Fibroblast of the aortic adventitia (primary cell): ENCODE measurements at regions not wholly inside any gene's neighbourhood (a gene's known extent, or its start where the extent isn't known, plus 50 kb on each side); places are given as distances from the start of the nearest gene placed in this dataset.
A peak's percentile ranks its signal among the peaks of the same experiment; 100 is the strongest.

Experiments used
- DNase-seq: peaks from one replicate; pipeline ENCODE4 v3.0.0-alpha.2; 2010; ENCODE audit warnings: low read depth
- H3K4me3 ChIP-seq: 2 replicates; pipeline ENCODE4 v1.5.1; 2011; ENCODE audit warnings: low read depth, mild to moderate bottlenecking, control low read depth, low read length, moderate library complexity
- CTCF ChIP-seq: IDR thresholded peaks from 2 replicates; pipeline ENCODE4 v1.5.1; 2011; ENCODE audit warnings: mild to moderate bottlenecking, low read length, control low read depth, inconsistent platforms; ENCODE audit not compliant: insufficient read depth

GRCh38 chr14:22099942-22100763, 426.5 kb upstream of the OR4E1 start:
- H3K4me3 ChIP-seq: no peak overlapping the region
- DNase-seq: peak; percentile 32
- peak; percentile 35 for TF ChIP-seq CTCF

- no peak for DNase-seq
- no peak for TF ChIP-seq CTCF
- no peak overlapping the region for H3K4me3 ChIP-seq
These were observed 424.8 kb upstream of the OR4E1 start for GRCh38 chr14:22098435-22098834.

GRCh38 chr14:22097586-22098292, 424.1 kb upstream of the OR4E1 start:
- H3K4me3 ChIP-seq: no peak overlapping the region
- no peak for DNase-seq
- TF ChIP-seq CTCF: no peak

GRCh38 chr14:22097072-22097471, 423.5 kb upstream of the OR4E1 start:
- DNase-seq: no peak
- H3K4me3 ChIP-seq: no peak overlapping the region
- TF ChIP-seq CTCF: no peak

- H3K4me3 ChIP-seq: no peak overlapping the region
- no peak for TF ChIP-seq CTCF
- no peak for DNase-seq
These were observed 422.9 kb upstream of the OR4E1 start for GRCh38 chr14:22096514-22096895.

- no peak overlapping the region for H3K4me3 ChIP-seq
- TF ChIP-seq CTCF: no peak
- DNase-seq: no peak
These were observed 422.4 kb upstream of the OR4E1 start for GRCh38 chr14:22095860-22096513.
